ENCODE measurements at regions not wholly inside any gene's neighbourhood (a gene's known extent, or its start where the extent isn't known, plus 50 kb on each side); places are given as distances from the start of the nearest gene placed in this dataset.

DNA sequence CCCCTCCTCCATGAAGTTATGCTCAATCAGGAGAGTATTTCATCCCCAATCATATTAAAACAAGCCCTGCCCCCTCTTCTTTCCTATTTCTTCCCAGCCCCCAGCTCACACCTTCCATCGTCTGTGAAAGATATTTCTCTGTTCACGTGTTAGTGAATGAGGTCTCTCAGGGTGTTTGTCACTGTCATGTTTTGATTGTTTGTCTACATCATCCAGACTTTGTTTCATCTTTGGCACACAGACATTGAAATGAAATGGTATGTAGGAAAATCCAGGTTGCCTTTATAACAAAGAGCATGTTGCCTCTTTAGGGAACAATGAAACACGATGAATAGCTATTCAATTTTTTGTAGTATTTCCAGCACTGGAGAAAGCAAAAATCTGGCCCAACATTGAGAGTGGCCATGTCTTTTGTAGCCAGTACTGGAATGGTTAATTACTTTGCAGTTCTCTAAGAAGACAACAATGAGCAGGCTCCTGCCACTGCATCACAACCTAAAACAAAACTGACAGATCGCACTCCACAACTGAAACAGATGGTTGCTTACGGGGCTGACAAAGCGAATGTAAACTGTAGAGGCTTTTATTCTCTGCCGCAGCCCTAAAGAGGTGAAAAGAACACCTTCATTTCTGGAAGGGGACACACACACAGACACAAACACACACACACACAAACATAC, 543.6 kb upstream of the CITED2 start:
- FAIRE-seq: no peak
- TF ChIP-seq POLR2A (IDR thresholded peaks at IDR 0.05; ENCODE audit: low read depth, low read length): no peak

DNA sequence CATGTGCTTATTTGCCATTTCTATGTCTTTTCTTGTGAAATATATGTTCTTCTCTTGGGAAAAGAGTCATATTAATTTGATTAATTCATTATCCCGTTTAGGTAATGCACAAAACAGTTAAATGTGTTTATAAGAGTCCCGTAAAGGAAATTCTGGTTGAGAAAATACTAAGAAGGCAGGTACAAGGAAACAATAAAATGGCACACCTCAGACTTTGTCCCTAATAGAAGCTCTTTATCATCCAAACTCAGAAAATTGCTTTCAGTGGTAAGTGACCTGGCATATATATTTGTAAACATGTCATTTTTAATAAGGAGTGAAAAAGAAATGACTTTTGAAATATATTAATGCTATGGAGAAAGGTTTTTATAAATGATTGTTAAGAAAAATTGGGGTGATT, 540.5 kb upstream of the CITED2 start:
- no peak for DNase-seq (ENCODE audit: insufficient read length, low spot score)
- FAIRE-seq: no peak
- no peak for TF ChIP-seq POLR2A (IDR thresholded peaks at IDR 0.05; ENCODE audit: low read depth, low read length)

More for the DNA sequence above, 543.6 kb upstream of the CITED2 start:
- no peak for DNase-seq (ENCODE audit: insufficient read length, low spot score)

DNA sequence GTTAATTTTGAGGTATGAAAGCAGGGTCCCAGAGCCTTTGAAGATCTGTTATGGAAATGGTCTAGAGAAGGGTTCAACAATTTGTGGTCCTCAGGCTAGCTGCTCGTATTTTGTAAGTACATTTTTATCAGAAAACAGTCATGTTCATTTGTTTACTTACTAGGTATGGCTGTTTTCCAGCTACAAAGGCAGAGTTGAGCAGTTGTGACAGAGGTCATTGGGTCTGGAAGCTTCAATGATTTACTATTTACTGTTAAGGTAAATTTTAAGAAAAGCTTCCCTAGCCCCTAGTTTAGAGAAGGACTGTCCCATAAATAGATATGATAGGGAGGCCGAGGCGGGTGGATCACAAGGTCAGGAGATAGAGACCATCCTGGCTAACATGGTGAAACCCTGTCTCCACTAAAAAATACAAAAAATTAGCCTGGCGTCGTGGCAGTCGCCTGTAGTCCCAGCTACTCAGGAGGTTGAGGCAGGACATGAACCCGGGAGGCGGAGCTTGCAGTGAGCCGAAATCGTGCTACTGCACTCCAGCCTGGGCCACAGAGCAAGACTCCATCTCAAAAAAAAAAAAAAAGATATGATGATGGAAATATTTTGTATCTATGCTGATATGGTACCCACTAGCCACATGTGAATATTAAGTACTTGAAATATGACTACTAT, 538.4 kb upstream of the CITED2 start:
- FAIRE-seq: no peak
- no peak for TF ChIP-seq POLR2A (IDR thresholded peaks at IDR 0.05; ENCODE audit: low read depth, low read length)
- DNase-seq (ENCODE audit: insufficient read length, low spot score): no peak

DNA sequence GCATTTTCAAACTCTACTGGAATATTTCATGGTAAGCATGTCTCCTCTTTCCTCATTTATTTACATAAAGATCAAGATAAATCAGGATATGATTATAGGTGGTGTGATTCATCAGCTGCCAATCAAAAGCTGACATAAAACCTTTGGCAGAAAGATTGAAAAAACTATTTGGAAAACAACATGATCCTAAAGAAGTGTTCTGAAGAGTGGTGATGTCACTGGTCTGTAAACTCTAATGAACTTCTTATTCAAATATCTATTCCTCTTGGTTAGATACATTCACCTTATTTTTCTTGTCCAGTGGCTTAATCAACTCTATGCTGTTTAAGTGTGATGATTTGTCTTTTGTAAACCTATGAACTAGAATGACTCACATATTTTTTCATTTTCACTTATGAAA, 535.5 kb upstream of the CITED2 start:
- no peak for FAIRE-seq

DNA sequence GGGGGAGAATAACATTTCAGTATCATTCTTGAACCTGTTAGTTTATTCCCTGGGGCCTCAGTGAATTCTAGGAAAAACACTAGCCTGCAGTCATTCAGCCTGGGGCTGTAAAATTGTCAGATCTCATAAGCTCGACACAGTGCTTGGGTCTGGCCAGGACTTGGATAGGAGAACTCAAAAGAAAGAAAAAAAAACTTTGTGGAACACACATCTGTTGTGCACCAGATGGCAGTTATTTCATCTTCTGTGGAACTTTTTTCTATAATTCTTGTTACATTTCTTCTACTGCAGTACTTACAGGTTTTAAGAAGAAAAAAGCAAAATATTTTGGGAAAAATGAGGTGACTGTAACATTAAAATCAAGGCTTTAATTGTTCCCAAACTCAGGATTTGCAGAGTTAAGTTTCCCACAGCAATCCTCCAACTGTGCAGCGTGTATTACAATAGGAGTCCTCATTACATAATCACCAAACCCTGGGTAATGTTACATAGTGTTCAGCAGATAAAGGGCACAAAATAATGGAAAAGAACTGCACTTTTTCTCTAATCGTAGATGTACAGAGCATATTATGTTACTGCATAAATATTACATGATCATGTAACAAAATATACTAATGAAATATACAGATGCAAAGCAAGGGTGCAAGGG, 531.1 kb upstream of the CITED2 start:
- DNase-seq (ENCODE audit: insufficient read length, low spot score) (no peak), FAIRE-seq (no peak)
- TF ChIP-seq POLR2A (IDR thresholded peaks at IDR 0.05; ENCODE audit: low read depth, low read length): no peak

More for the DNA sequence above, 535.5 kb upstream of the CITED2 start:
- no peak for TF ChIP-seq POLR2A (IDR thresholded peaks at IDR 0.05; ENCODE audit: low read depth, low read length)
- DNase-seq (ENCODE audit: insufficient read length, low spot score): no peak

DNA sequence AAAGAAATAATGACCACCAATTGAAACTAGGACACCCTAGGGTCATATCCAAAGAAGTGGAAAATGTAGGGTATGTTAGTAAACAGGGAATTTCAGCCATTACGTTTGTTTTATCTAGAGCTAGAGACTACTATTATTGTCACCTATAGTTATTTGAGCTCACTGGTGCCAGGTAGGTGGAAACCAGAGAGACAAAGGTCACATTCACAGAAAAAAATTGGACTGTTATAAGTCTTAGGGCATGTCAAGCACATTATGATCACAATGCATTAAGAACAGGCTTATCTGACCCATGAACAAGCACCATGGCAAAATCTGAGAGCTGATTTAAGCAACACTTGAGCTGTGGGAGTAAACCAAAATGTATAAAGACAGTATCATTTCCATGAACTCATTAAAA, 530.1 kb upstream of the CITED2 start:
- DNase-seq (ENCODE audit: insufficient read length, low spot score): no peak
- no peak for FAIRE-seq
- no peak for TF ChIP-seq POLR2A (IDR thresholded peaks at IDR 0.05; ENCODE audit: low read depth, low read length)

DNA sequence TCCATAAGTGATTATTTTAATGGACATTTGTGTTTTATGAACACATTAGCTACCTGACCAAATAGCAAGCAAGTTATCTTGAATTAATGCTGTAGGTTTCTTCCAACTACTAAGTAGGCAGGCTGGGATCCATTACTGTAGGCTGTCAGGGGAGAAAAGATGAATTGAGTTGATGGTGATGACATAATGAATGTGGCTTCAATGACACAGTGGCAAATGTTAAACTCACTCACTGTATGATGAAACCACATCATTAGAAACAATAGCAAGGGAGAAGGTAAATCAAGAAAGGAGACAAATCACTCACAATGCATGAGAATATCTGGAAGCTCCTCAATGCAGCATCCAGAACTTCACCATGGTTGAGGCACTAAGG, 529.7 kb upstream of the CITED2 start:
- FAIRE-seq (no peak), DNase-seq (ENCODE audit: insufficient read length, low spot score) (no peak)
- no peak for TF ChIP-seq POLR2A (IDR thresholded peaks at IDR 0.05; ENCODE audit: low read depth, low read length)

DNA sequence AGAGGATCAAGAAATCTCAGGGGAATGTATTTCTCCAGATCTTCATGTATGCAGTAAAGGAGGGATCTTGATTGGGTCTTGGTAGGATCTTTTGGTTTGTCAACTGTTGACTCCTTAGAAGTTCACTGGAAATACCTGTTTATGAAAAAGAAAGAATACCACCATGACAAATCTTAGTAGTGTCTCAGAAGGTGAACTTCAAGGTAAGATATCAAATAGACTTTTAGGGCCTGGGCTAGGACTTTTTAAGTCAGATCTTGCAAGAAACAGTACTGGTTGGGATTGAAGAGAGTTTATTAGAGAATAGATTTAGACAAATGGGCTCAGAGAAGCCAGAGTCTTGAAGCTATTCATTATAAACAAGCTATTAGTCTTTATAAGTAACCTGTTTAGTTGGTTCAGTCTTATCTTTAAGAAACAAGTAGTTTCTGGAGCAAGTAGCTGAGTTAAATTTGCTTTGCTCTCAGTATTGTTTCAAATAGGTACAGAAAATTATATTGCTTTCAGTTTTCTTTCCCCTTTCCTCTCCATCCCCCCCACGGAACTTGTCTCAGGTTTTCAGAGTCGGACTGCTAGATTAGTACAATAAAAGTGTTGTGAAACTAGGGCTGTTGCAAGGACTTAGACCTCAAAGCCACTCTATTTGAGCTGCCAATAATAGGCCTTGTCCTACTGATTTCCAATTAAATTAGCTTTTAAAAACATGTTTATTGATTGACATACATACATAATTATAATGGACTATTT, 529.1 kb upstream of the CITED2 start:
- TF ChIP-seq POLR2A (IDR thresholded peaks at IDR 0.05; ENCODE audit: low read depth, low read length): no peak
- no peak for FAIRE-seq
- DNase-seq (ENCODE audit: insufficient read length, low spot score): no peak

DNA sequence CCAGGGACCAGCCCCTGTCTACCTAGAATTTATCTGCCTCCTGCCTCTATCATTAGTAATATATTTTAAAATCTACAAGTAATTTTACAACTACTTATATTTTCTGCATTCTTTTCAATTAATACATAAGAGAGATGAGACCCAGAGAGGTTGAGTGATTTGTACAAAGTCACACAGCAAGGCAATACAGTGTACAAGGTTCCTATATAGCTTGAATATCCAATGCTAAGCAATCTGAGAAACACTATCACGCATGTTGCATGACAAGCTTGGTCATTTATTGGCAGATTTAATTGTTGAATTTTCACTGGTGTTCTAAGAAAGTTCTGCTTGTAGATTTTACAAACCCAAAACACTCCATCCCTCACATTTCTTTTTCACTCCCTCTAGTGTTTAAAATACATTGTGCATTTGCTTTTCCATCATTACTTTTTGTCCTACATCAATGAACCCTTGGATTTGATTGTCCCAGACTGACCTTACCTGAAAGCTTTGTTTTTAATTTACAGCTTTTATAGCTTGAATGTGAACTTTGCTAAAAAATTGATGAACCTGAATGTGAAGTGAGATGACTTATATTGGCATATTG, 520.9 kb upstream of the CITED2 start:
- FAIRE-seq (no peak), DNase-seq (ENCODE audit: insufficient read length, low spot score) (no peak)
- TF ChIP-seq POLR2A (IDR thresholded peaks at IDR 0.05; ENCODE audit: low read depth, low read length): no peak

DNA sequence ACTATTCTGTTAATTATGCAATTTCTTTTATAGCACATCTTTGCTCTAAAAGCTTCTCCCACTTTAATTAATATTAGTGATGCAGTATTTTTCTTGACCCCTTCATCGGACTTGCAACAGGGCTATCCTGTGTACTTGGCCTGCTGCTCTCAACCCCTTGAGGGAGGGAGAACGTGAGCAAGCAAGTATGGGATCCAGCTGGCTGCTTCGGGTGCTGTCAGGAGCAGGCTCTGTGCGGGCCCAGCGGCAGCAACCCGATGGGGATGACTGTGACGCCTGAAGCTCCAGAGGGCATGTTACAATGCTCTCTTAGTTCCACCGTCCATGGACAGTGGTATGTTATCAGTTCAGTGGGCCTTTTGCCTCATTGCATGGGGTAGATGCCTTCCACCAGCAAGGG, 519.8 kb upstream of the CITED2 start:
- FAIRE-seq: no peak
- DNase-seq (ENCODE audit: insufficient read length, low spot score): no peak
- TF ChIP-seq POLR2A (IDR thresholded peaks at IDR 0.05; ENCODE audit: low read depth, low read length): no peak

DNA sequence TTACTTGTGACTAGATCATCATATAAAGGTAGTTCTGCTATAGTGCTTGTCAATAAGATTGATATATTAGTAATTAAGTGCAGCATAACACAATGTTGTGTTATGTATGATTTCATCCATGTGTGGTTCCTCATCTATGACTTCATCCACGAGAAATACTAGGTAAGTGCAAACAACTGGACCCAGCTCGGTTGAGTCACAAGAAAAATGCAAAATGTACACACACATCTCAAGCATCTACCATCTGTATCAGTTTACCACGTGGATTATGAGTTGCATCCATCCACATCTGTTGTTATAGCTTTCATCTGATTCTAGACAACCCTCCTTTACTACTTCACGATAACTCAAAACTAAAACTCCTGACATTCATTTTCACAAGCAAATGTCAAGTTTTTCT, 517.0 kb upstream of the CITED2 start:
- DNase-seq (ENCODE audit: insufficient read length, low spot score) (no peak), FAIRE-seq (no peak)
- TF ChIP-seq POLR2A (IDR thresholded peaks at IDR 0.05; ENCODE audit: low read depth, low read length): no peak

DNA sequence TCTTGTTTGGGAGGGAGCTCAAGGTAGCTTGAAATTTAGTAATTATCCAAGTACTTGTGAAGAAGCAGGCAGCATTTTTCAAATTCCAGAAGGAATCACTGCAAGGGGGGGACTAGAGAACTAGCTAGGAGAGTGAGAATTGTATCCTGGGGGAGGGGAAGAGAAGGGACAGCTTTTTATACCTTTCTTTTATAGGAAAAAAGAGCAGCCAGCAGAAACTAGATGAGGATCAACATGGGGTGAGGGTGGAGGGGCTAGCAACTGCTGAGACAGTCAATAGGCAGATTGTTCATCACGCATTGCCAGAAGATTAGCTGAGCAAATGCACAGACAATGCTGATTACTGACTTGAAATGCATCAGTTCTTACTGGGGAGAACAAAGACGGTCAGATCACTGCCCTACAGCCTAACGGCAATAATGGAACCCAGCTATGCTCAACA, 514.3 kb upstream of the CITED2 start:
- TF ChIP-seq POLR2A (IDR thresholded peaks at IDR 0.05; ENCODE audit: low read depth, low read length): no peak
- FAIRE-seq (no peak), DNase-seq (ENCODE audit: insufficient read length, low spot score) (no peak)

DNA sequence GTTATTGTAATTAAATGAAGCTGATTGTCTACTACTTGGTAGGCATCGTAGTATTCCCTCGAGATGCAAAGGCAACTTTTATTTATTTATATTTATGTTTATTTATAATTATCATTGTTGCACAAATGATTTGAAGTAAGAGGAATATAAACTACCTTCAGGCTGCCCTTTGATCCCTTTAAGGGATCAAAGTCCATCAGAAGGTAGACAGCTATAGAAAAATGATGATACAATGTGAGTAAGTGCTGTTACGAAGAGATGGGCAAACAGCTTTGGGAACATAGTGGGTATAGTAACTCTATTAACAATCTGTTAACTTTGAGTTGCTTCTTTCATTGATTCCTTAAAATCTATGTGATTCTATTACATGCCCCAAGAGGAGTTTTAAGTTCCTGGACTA, 512.8 kb upstream of the CITED2 start:
- DNase-seq (ENCODE audit: insufficient read length, low spot score): no peak
- TF ChIP-seq POLR2A (IDR thresholded peaks at IDR 0.05; ENCODE audit: low read depth, low read length): no peak
- no peak for FAIRE-seq

DNA sequence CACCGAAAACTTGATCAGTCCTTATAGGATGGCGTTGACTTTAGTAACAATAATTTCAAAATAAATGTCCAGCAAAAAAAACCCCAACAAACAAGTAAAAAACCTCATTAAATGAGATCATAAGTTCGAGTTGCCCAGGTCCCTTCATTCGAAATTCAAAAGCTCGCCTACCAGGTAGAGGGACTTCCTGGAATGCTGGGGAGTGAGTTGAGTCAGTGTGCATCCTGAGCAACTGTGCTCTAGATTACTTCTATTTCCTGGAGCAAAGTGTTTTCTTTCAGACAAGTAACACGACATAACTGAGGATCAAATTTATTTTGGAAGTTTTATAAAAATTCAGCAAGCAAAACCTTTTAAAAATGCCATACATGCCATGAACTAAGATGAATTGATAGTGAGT, 511.9 kb upstream of the CITED2 start:
- DNase-seq (ENCODE audit: insufficient read length, low spot score) (no peak), FAIRE-seq (no peak)
- no peak for TF ChIP-seq POLR2A (IDR thresholded peaks at IDR 0.05; ENCODE audit: low read depth, low read length)

Data from H54 (cell line).